Superior temporal gyrus (tissue), 1 donor: ENCODE measurements at regions not wholly inside any gene's neighbourhood (a gene's known extent, or its start where the extent isn't known, plus 50 kb on each side); places are given as distances from the start of the nearest gene placed in this dataset.

ENCODE experiments used
- DNase-seq: peaks from one replicate; pipeline ENCODE4 v3.0.0-alpha.2; 2016; ENCODE audit errors: extremely low spot score

DNA sequence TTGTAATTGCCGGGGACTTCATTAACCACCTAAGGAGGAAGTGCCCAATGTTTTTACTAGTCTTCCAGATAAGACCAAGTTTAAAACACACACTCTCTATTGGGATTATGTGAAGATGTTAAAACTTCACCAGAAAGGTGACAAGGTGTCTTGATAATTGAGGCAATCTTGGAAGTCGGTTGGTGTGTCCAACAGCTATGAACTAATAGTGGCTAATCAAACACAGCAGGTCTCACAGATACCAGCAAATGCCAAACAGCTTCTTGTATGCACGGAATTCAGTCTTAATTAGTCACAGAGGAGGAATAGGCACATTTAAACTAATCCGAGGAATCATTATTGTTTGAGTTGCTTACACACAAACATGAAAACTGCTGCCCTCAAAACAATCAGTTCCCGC is 214.5 kb downstream of the SEC61B start:
- DNase-seq = no peak

DNA sequence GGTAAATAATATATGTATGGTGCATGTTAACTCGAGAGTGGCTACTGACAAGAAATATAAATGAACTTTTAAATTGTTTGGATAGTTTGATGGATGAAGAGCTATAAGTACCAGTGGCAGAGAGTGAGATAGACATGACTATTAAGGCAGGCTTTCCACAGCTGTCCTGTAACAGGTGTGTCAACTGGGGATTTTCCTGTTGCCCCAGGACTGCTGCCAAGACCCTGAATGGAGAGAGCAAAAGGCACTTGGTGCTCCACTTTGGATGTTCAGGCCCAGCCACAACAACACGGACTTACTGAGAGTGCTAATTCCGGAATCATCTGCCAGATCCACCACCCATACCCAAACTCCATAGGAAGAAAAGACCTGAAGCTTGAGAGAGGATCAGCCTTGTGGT is 215.1 kb downstream of the SEC61B start:
- no peak for DNase-seq

GRCh38 chr9:99438596-99438995 is 216.5 kb downstream of the SEC61B start:
- DNase-seq = no peak

DNA sequence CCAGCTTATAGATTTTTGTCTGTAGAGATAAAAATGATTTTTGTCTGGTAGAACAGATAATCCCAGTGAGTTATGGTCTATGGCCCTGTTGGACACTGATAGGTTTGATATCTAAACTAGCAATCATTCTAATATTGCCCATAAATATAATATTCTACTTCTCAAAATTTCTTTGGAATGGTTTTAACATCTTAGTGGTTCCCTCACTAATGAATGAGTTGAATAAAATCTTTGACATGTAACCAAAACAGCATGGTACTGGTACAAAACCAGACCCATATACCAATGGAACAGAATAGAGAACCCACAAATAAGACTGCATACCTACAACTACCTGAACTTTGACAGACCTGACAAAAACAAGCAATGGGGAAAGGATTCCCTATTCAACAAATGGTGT is 219.7 kb downstream of the SEC61B start:
- DNase-seq = no peak

GRCh38 chr9:99445371-99445891 is 223.3 kb downstream of the SEC61B start:
- peak; percentile 42 for DNase-seq

DNA sequence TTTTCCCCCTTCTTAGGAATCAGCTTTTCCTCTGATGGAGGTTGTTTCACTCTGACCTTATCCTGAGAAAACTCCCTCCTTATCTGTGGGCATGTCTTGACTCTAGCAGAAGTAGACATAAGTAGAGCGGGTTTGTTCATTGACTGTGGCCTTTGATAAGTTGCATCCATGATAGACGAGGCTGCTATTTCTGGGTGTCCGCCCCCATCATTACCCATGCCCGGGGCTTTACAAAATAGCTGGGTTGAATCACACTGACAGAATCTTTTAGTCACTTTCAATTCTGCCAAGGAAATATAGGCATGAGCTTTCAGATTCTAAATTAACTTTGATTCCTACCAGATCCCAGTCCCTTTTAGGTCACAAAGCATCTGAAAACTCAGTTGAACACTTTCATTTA is 223.8 kb downstream of the SEC61B start:
- no peak for DNase-seq

- no peak for DNase-seq
Measured at GRCh38 chr9:99447951-99448350, 225.9 kb downstream of the SEC61B start.

DNA sequence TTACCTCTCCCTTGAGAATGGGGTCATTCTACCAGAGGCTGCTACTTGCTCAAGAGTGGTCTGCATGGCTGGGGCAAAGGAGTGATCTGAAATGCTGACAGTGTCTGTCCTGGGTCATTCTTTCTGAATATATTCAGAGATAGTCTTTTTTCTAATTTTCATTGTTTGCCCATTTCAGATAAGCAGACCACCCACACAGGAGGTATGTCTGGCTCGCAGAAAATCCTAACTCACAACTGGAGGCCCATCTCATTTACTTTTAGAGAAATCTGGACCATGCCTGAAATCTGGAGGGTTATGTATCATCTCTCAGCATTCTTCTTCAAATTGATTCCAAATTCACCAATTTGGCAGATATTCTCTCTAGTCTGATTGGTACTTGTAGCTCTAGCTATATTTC is 227.6 kb downstream of the SEC61B start:
- no peak for DNase-seq

DNA sequence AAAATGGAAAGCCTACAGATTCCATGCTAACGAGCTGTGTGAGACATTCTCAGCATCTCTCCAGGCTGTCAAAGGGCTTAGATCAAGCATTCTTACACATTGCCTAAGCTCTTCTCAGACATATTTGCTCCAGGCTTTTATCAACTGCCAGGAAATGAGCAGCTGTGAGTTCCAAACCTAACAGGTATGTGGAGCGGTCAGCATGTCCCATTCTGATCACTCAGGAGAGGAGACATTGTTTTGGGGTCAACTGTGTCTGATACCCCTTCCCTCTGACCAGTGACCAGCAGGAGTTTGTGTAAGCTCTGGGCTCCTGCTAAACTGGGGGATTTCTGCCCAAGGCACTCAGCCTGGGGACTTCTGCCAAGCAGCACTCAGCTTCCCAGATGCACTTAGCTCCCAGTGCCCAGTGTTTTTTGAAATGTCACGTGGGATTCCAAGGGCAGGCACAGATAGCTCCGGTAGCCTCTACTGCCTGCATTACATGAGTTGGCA is 229.1 kb downstream of the SEC61B start:
- no peak for DNase-seq

GRCh38 chr9:99457406-99457805 is 235.3 kb downstream of the SEC61B start:
- no peak for DNase-seq

- no peak for DNase-seq
Measured at GRCh38 chr9:99457981-99458380, 235.9 kb downstream of the SEC61B start.

DNA sequence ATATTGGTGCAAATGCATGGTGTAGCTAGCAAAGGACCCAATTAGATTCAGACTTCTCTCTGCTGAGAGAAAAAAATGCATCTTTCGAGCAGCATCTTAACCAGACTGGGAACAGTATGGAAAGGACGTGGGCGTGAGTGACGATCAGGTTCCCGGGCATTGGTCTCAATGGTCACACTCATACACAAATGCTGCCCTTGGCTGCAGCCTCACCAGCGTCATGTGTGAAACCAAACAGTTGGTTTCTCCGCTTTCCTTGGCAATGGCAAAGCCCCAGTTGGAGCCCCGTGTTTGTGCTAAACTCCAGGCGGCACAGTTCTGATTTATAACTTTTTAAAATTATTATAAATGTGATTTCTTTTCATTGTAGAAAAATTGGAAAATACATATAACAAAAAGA is 237.8 kb downstream of the SEC61B start:
- DNase-seq = no peak

- no peak for DNase-seq
Measured at GRCh38 chr9:99463131-99463530, 241.0 kb downstream of the SEC61B start.

GRCh38 chr9:99464568-99464967 is 242.5 kb downstream of the SEC61B start:
- DNase-seq = no peak

DNA sequence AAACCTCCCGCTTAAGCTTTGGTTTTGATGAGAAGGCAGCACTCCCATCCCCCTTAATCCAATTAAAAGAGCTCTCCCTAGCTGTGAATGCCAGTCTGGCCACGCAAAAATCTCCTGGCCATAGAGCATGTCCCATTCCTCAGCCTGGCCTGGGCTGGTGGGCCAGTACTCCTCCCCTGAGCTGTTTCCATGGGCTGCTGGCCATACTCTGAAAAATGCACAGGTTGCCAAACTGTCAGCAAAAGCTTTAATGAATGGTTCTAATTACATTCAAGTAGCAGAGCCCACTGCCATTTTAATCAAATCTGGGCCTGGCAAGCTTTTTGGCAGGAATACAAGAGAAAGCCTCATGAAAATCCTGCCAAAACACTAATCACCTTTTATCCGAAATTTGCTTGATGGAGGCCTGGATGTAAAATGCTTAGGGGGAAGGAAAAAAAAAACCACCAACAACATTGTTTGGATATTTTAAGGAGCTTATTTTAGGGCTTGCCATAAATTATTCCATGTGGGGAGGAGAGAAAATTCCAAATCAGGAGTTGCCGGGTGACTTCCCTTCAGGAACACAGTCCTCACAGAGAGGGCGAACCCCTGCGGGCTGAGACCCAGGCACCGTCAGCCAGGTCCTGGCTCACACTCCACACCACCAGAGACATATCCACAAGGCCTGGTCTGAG is 243.3 kb downstream of the SEC61B start:
- peak; percentile 45 for DNase-seq

- no peak for DNase-seq
Measured at GRCh38 chr9:99466104-99466503, 244.0 kb downstream of the SEC61B start.

- DNase-seq = no peak
Measured at GRCh38 chr9:99466781-99467180, 244.7 kb downstream of the SEC61B start.

GRCh38 chr9:99471033-99471432 is 249.0 kb downstream of the SEC61B start:
- no peak for DNase-seq

- no peak for DNase-seq
Measured at GRCh38 chr9:99472240-99472915, 250.3 kb downstream of the SEC61B start.

DNA sequence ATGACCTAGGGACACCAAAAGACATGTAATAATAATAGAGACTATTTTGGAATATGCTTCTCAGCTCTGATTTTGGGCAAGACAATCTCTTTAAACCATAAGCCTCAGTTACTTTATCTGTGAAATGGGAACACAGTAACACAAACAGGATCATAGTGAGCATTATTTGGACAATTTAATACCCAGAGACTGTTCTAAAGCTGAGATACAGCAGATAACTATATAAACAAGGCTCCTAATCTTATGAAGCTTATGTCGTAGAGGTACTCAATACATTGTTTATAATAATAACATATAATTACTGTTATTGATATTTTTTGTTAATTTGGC is 250.8 kb downstream of the SEC61B start:
- no peak for DNase-seq

GRCh38 chr9:99474186-99474585 is 252.1 kb downstream of the SEC61B start:
- DNase-seq = peak; percentile 53

DNA sequence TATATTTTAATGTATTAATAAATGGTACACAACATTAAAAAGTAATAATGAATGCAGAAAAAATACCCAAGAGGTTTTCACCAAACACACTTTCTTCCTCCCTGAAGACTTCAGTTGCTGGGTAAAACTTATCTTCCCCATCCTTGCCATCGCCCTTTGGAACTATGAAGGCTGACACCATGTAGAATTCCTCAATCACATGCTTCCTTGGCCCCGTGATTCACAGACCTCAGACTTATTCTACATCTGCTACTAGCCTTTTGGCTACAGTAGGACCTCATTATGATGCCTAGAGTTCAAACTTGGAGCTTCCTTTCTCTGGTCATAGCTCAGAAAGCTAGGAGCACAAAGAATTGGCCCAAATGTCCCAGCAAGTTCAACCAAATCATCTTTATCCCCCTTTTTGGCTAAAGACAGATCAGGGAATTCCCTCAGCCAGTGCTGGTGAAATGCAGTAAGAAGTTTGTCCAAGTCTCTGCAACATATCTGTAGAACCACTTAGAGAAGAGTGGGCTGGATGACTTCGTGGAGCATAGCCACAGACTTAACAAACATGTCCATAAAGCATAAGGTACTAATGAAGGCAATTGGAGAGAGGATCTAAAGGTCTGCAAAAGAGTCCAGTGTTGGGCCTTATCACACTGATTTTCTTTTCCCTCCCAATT is 253.5 kb downstream of the SEC61B start:
- DNase-seq = no peak

DNA sequence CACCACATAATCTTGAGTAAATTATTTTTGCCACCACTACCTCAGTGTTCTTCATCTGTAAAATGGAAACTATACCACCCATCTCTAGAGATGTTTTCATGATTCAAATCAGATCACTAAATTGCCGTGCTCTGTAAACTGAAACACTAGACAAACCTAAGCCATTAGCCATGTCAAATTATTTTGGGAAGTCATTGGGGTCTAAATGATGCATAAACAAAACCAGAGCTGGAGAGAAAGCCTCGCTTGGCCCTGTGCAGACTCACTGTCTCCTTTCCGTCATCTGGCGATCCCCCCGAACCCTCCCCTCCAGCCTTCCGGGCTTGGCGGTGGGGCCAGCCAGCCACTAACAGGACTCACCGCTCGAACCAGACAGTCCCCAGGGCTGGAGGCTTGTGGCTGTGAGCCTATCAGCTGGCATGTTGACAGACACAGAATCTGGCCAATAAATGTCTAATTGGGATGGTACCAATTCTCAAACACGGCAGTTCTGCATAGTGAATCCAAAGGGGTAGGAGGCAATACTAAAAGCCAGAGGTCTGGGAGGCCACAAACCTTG is 256.5 kb downstream of the SEC61B start:
- no peak for DNase-seq
